ENCODE measurements at regions not wholly inside any gene's neighbourhood (a gene's known extent, or its start where the extent isn't known, plus 50 kb on each side); places are given as distances from the start of the nearest gene placed in this dataset.

- no peaks in the 10 kb centered on the region for H3K9me3 ChIP-seq (ENCODE audit: severe bottlenecking)
- DNase-seq (ENCODE audit: low spot score) (no peak), ATAC-seq (ENCODE audit: low read depth) (no peak)
- no peak overlapping the region for H3K4me3 ChIP-seq (ENCODE audit: severe bottlenecking)
- no peak for TF ChIP-seq CTCF (IDR thresholded peaks at IDR 0.05; ENCODE audit: poor library complexity, severe bottlenecking)
- no peaks in the 10 kb centered on the region for H3K36me3 ChIP-seq (ENCODE audit: low read depth)
- no peak overlapping the region for H3K27ac ChIP-seq (ENCODE audit: poor library complexity, severe bottlenecking)
- no peaks in the 10 kb centered on the region for H3K4me1 ChIP-seq (ENCODE audit: insufficient read depth, poor library complexity, severe bottlenecking)
- no peaks in the 10 kb centered on the region for H3K27me3 ChIP-seq (ENCODE audit: insufficient read depth, poor library complexity, severe bottlenecking)
Measured at GRCh38 chr14:82419933-82420332, 886.3 kb upstream of the SEL1L start.

GRCh38 chr14:82420871-82421270, 887.2 kb upstream of the SEL1L start:
- Histone ChIP-seq H3K27ac (ENCODE audit: poor library complexity, severe bottlenecking) (no peak overlapping the region), H3K4me1 (ENCODE audit: insufficient read depth, poor library complexity, severe bottlenecking) (no peaks in the 10 kb centered on the region), H3K4me3 (ENCODE audit: severe bottlenecking) (no peak overlapping the region), H3K9me3 (ENCODE audit: severe bottlenecking) (no peaks in the 10 kb centered on the region), H3K36me3 (ENCODE audit: low read depth) (no peaks in the 10 kb centered on the region), H3K27me3 (ENCODE audit: insufficient read depth, poor library complexity, severe bottlenecking) (no peaks in the 10 kb centered on the region)
- DNase-seq (ENCODE audit: low spot score): no peak
- no peak for ATAC-seq (ENCODE audit: low read depth)
- no peak for TF ChIP-seq CTCF (IDR thresholded peaks at IDR 0.05; ENCODE audit: poor library complexity, severe bottlenecking)

GRCh38 chr14:82421286-82421685, 887.6 kb upstream of the SEL1L start:
- H3K4me1 ChIP-seq (ENCODE audit: insufficient read depth, poor library complexity, severe bottlenecking): no peaks in the 10 kb centered on the region
- H3K36me3 ChIP-seq (ENCODE audit: low read depth): no peaks in the 10 kb centered on the region
- no peak overlapping the region for H3K27ac ChIP-seq (ENCODE audit: poor library complexity, severe bottlenecking)
- no peaks in the 10 kb centered on the region for H3K27me3 ChIP-seq (ENCODE audit: insufficient read depth, poor library complexity, severe bottlenecking)
- ATAC-seq (ENCODE audit: low read depth): no peak
- no peak for DNase-seq (ENCODE audit: low spot score)
- no peak for TF ChIP-seq CTCF (IDR thresholded peaks at IDR 0.05; ENCODE audit: poor library complexity, severe bottlenecking)
- no peak overlapping the region for H3K4me3 ChIP-seq (ENCODE audit: severe bottlenecking)
- no peaks in the 10 kb centered on the region for H3K9me3 ChIP-seq (ENCODE audit: severe bottlenecking)

GRCh38 chr14:82422230-82422629, 888.6 kb upstream of the SEL1L start:
- Histone ChIP-seq H3K4me3 (ENCODE audit: severe bottlenecking) (no peak overlapping the region), H3K9me3 (ENCODE audit: severe bottlenecking) (no peaks in the 10 kb centered on the region), H3K4me1 (ENCODE audit: insufficient read depth, poor library complexity, severe bottlenecking) (no peaks in the 10 kb centered on the region), H3K36me3 (ENCODE audit: low read depth) (no peaks in the 10 kb centered on the region), H3K27ac (ENCODE audit: poor library complexity, severe bottlenecking) (no peak overlapping the region), H3K27me3 (ENCODE audit: insufficient read depth, poor library complexity, severe bottlenecking) (no peaks in the 10 kb centered on the region)
- DNase-seq (ENCODE audit: low spot score) (no peak), ATAC-seq (ENCODE audit: low read depth) (no peak)
- no peak for TF ChIP-seq CTCF (IDR thresholded peaks at IDR 0.05; ENCODE audit: poor library complexity, severe bottlenecking)

GRCh38 chr14:82425261-82425660, 891.6 kb upstream of the SEL1L start:
- H3K27ac ChIP-seq (ENCODE audit: poor library complexity, severe bottlenecking): no peak overlapping the region
- DNase-seq (ENCODE audit: low spot score) (no peak), ATAC-seq (ENCODE audit: low read depth) (no peak)
- no peak for TF ChIP-seq CTCF (IDR thresholded peaks at IDR 0.05; ENCODE audit: poor library complexity, severe bottlenecking)
- no peaks in the 10 kb centered on the region for H3K27me3 ChIP-seq (ENCODE audit: insufficient read depth, poor library complexity, severe bottlenecking)
- H3K36me3 ChIP-seq (ENCODE audit: low read depth): no peaks in the 10 kb centered on the region
- no peaks in the 10 kb centered on the region for H3K4me1 ChIP-seq (ENCODE audit: insufficient read depth, poor library complexity, severe bottlenecking)
- H3K9me3 ChIP-seq (ENCODE audit: severe bottlenecking): no peaks in the 10 kb centered on the region
- H3K4me3 ChIP-seq (ENCODE audit: severe bottlenecking): no peak overlapping the region

All from RWPE2 (cell line).